HepG2 (cell line): ENCODE measurements at regions not wholly inside any gene's neighbourhood (a gene's known extent, or its start where the extent isn't known, plus 50 kb on each side); places are given as distances from the start of the nearest gene placed in this dataset.

ENCODE experiments used
- ATAC-seq: fragments of 200-7000 bp; cut with Tn5 transposase; 3 replicates; pipeline ENCODE4 v1.9.1; 2020; ENCODE audit warnings: mild to moderate bottlenecking, moderate library complexity
- BruUV-seq: library from RNA; stranded (reverse); fragments of 400-500 nt; replicated peaks from 2 replicates; lab custom pipeline; 2021; lab: Mats Ljungman, UMichigan
- CTCF ChIA-PET: fragments of 300-600 bp; formaldehyde crosslinking; extraction: SDS; loops from one replicate; lab custom pipeline; 2021; ENCODE audit warnings: low total read pairs, inconsistent platforms, low intra/inter-chr PET ratio; lab: Yijun Ruan, JAX
- POLR2A ChIA-PET: fragments of 350-600 bp; sonication (Branson Sonifier 250); formaldehyde crosslinking; loops from one replicate; lab custom pipeline; 2020; ENCODE audit warnings: antibody characterized with exemption, inconsistent platforms; lab: Yijun Ruan, JAX
- DNase-seq: peaks from one replicate; pipeline ENCODE4 v3.0.0-alpha.2; 2015; ENCODE audit warnings: low spot score
- FAIRE-seq: peaks from 3 replicates; lab custom pipeline; 2011; peaks lifted over from hg19 to GRCh38; lab: Jason Lieb, UNC
- H2AFZ ChIP-seq: one replicate; pipeline ENCODE4 v1.6.1; 2011; ENCODE audit warnings: low read length, inconsistent platforms
- H3K27ac ChIP-seq: fragments of 300-600 bp; 3 replicates; pipeline ENCODE4 v1.8.0; 2011; ENCODE audit warnings: mixed run types, mild to moderate bottlenecking, mixed read lengths, low read length, inconsistent platforms; ENCODE audit not compliant: insufficient read depth; ENCODE audit errors: extremely low read length
- H3K27me3 ChIP-seq, 2 experiments: fragments of 200-600 bp in 1 of 2; 2 replicates in 1 of 2; 3 replicates in 1 of 2; pipeline versions ENCODE4 v1.6.0 to v1.8.0; 2011; ENCODE audit warnings: low read length in 2 of 2, mild to moderate bottlenecking in 2 of 2, moderate library complexity in 2 of 2, inconsistent platforms in 1 of 2; ENCODE audit not compliant: insufficient read depth in 2 of 2, control insufficient read depth in 1 of 2
- H3K36me3 ChIP-seq, 2 experiments: fragments of 200-600 bp in 1 of 2; replicated peaks in 1 of 2; 2 replicates in 1 of 2; 3 replicates in 1 of 2; pipeline versions ENCODE4 v1.5.1 to v1.8.0; 2011; ENCODE audit warnings: low read length in 2 of 2, inconsistent platforms in 1 of 2; ENCODE audit not compliant: insufficient read depth in 2 of 2, control insufficient read depth in 1 of 2
- H3K4me1 ChIP-seq: 2 replicates; pipeline ENCODE4 v1.5.1; 2012; ENCODE audit warnings: low read length, inconsistent platforms; ENCODE audit not compliant: insufficient read depth
- H3K4me2 ChIP-seq: 2 replicates; pipeline ENCODE4 v1.6.0; 2011; ENCODE audit warnings: low read depth, low read length, inconsistent platforms
- H3K4me3 ChIP-seq, 3 experiments: fragments of 200-600 bp in 1 of 3; sonication (generic), shearing (Covaris generic) in 1 of 3; replicated peaks in 1 of 3; 2 replicates each; pipeline ENCODE4 v1.5.1; 2011 to 2016; ENCODE audit warnings: low read length in 3 of 3, inconsistent platforms in 2 of 3, low read depth in 2 of 3, mild to moderate bottlenecking in 2 of 3, control low read depth in 1 of 3, mixed read lengths in 1 of 3; ENCODE audit not compliant: insufficient read depth in 1 of 3
- H3K79me2 ChIP-seq: one replicate; pipeline ENCODE4 v1.6.1; 2011; ENCODE audit warnings: low read length, inconsistent platforms; ENCODE audit not compliant: insufficient read depth
- H3K9ac ChIP-seq: 2 replicates; pipeline ENCODE4 v1.6.0; 2011; ENCODE audit warnings: mild to moderate bottlenecking, low read depth, low read length, inconsistent platforms; ENCODE audit not compliant: insufficient read depth
- H3K9me3 ChIP-seq: 2 replicates; pipeline ENCODE4 v1.5.1; 2012; ENCODE audit warnings: mild to moderate bottlenecking, low read length
- H4K20me1 ChIP-seq: 2 replicates; pipeline ENCODE4 v1.6.0; 2011; ENCODE audit warnings: inconsistent platforms, mild to moderate bottlenecking, low read length, moderate library complexity; ENCODE audit not compliant: insufficient read depth
- ATF5 ChIP-seq: sonication (generic); formaldehyde crosslinking; IDR thresholded peaks from 2 replicates; pipeline ENCODE4 v1.4.0; 2020; ENCODE audit warnings: mild to moderate bottlenecking, low read depth, missing genetic modification reagents
- EED ChIP-seq: sonication (generic); formaldehyde crosslinking; IDR thresholded peaks from 2 replicates; pipeline ENCODE4 v1.5.0; 2020; ENCODE audit warnings: mild to moderate bottlenecking, missing genetic modification reagents
- NFATC3 ChIP-seq: sonication (generic); formaldehyde crosslinking; IDR thresholded peaks from 2 replicates; pipeline ENCODE4 v1.5.1; 2020; ENCODE audit warnings: mild to moderate bottlenecking, missing genetic modification reagents
- RCOR2 ChIP-seq: IDR thresholded peaks from 2 replicates; pipeline ENCODE4 v1.6.1; 2016; ENCODE audit warnings: missing biosample characterization, missing genetic modification reagents
- SNRNP70 ChIP-seq: fragments of 200-400 bp; formaldehyde crosslinking; IDR thresholded peaks from 2 replicates; pipeline ENCODE4 v1.6.1; 2017; ENCODE audit warnings: mild to moderate bottlenecking, low read depth, low read length, moderate library complexity
- ZBTB1 ChIP-seq: sonication (generic); formaldehyde crosslinking; IDR thresholded peaks from 2 replicates; pipeline ENCODE4 v1.4.0; 2020; ENCODE audit warnings: missing genetic modification reagents, borderline replicate concordance
- ZEB1 ChIP-seq: IDR thresholded peaks from 2 replicates; pipeline ENCODE4 v1.6.1; 2012; ENCODE audit warnings: mild to moderate bottlenecking, low read depth, inconsistent platforms; ENCODE audit not compliant: insufficient replicate concordance
- ZMAT3 ChIP-seq: sonication (generic); formaldehyde crosslinking; conservative IDR thresholded peaks from 2 replicates; pipeline ENCODE4 v1.7.0; 2021; ENCODE audit warnings: missing genetic modification reagents
- ZNF354B ChIP-seq: sonication (generic); formaldehyde crosslinking; IDR thresholded peaks from 2 replicates; pipeline ENCODE4 v1.8.0; 2022; ENCODE audit warnings: mild to moderate bottlenecking, missing genetic modification reagents
- ZNF547 ChIP-seq: sonication (generic); formaldehyde crosslinking; IDR thresholded peaks from 2 replicates; pipeline ENCODE4 v1.5.1; 2020; ENCODE audit warnings: mild to moderate bottlenecking, missing genetic modification reagents
- ZNF557 ChIP-seq: sonication (generic); formaldehyde crosslinking; IDR thresholded peaks from 2 replicates; pipeline ENCODE4 v1.4.0; 2020; ENCODE audit warnings: missing genetic modification reagents
- ZNF652 ChIP-seq: IDR thresholded peaks from 2 replicates; pipeline ENCODE4 v1.6.1; 2016; ENCODE audit warnings: low read depth, borderline replicate concordance
- in situ Hi-C: cut with HindIII; loops from 2 replicates; pipeline ENCODE4 v1.10.0; 2017; ENCODE audit warnings: low pct_unique_long_range_greater_than_20kb; ENCODE audit not compliant: extremely low pct_ligation_motif_present
- intact Hi-C: fragments of 100-400 bp; cut with micrococcal nuclease; formaldehyde crosslinking; loops from one replicate; pipeline ENCODE4 v1.10.0; 2022; ENCODE audit not compliant: unreplicated experiment
- TF ChIP-seq, protein P1 (sequence below): sonication (generic); formaldehyde crosslinking; IDR thresholded peaks from 2 replicates; pipeline ENCODE4 v1.4.0; 2020; ENCODE audit warnings: missing genetic modification reagents
- TF ChIP-seq, protein P2 (sequence below): sonication (generic); formaldehyde crosslinking; IDR thresholded peaks from 2 replicates; pipeline ENCODE4 v1.4.0; 2020; ENCODE audit warnings: missing genetic modification reagents
- TF ChIP-seq, protein P3 (sequence below): fragments of 450-650 bp; IDR thresholded peaks from 2 replicates; pipeline ENCODE4 v1.6.1; 2016
- TF ChIP-seq, protein P4 (sequence below): sonication (generic); formaldehyde crosslinking; IDR thresholded peaks from 2 replicates; pipeline ENCODE4 v1.5.1; 2020; ENCODE audit warnings: mild to moderate bottlenecking, missing genetic modification reagents, borderline replicate concordance

- Histone ChIP-seq H4K20me1 (no peaks in the 10 kb centered on the region), H3K36me3 (no peaks in the 10 kb centered on the region), H3K4me1 (no peaks in the 10 kb centered on the region), H2AFZ (no peak overlapping the region), H3K27ac (no peak overlapping the region), H3K4me2 (no peak overlapping the region), H3K9me3 (no peaks in the 10 kb centered on the region), H3K9ac (no peak overlapping the region), H3K27me3 (no peaks in the 10 kb centered on the region), H3K79me2 (no peaks in the 10 kb centered on the region), H3K4me3 (no peak overlapping the region)
- intact Hi-C loops (no loop called here), in situ Hi-C loops (no loop called here)
- CTCF ChIA-PET, result no interaction called here
- ATAC-seq (no peak), FAIRE-seq (no peak), DNase-seq (no peak)
- POLR2A ChIA-PET, result no interaction called here
- BruUV-seq, result no TSS peak
- TF ChIP-seq RCOR2 (CRISPR knock-in tag) (no peak), ZEB1 (no peak), ZMAT3 (CRISPR knock-in tag) (no peak), ZNF652 (CRISPR knock-in tag) (no peak), NFATC3 (CRISPR knock-in tag) (no peak), ZNF354B (no peak), ATF5 (CRISPR knock-in tag) (no peak), SNRNP70 (no peak), ZNF547 (CRISPR knock-in tag) (no peak), EED (no peak), ZNF557 (CRISPR knock-in tag) (no peak), ZBTB1 (CRISPR knock-in tag) (no peak)
- TF ChIP-seq, protein P1, sequence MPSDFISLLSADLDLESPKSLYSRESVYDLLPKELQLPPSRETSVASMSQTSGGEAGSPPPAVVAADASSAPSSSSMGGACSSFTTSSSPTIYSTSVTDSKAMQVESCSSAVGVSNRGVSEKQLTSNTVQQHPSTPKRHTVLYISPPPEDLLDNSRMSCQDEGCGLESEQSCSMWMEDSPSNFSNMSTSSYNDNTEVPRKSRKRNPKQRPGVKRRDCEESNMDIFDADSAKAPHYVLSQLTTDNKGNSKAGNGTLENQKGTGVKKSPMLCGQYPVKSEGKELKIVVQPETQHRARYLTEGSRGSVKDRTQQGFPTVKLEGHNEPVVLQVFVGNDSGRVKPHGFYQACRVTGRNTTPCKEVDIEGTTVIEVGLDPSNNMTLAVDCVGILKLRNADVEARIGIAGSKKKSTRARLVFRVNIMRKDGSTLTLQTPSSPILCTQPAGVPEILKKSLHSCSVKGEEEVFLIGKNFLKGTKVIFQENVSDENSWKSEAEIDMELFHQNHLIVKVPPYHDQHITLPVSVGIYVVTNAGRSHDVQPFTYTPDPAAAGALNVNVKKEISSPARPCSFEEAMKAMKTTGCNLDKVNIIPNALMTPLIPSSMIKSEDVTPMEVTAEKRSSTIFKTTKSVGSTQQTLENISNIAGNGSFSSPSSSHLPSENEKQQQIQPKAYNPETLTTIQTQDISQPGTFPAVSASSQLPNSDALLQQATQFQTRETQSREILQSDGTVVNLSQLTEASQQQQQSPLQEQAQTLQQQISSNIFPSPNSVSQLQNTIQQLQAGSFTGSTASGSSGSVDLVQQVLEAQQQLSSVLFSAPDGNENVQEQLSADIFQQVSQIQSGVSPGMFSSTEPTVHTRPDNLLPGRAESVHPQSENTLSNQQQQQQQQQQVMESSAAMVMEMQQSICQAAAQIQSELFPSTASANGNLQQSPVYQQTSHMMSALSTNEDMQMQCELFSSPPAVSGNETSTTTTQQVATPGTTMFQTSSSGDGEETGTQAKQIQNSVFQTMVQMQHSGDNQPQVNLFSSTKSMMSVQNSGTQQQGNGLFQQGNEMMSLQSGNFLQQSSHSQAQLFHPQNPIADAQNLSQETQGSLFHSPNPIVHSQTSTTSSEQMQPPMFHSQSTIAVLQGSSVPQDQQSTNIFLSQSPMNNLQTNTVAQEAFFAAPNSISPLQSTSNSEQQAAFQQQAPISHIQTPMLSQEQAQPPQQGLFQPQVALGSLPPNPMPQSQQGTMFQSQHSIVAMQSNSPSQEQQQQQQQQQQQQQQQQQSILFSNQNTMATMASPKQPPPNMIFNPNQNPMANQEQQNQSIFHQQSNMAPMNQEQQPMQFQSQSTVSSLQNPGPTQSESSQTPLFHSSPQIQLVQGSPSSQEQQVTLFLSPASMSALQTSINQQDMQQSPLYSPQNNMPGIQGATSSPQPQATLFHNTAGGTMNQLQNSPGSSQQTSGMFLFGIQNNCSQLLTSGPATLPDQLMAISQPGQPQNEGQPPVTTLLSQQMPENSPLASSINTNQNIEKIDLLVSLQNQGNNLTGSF, result no peak
- TF ChIP-seq, protein P2, sequence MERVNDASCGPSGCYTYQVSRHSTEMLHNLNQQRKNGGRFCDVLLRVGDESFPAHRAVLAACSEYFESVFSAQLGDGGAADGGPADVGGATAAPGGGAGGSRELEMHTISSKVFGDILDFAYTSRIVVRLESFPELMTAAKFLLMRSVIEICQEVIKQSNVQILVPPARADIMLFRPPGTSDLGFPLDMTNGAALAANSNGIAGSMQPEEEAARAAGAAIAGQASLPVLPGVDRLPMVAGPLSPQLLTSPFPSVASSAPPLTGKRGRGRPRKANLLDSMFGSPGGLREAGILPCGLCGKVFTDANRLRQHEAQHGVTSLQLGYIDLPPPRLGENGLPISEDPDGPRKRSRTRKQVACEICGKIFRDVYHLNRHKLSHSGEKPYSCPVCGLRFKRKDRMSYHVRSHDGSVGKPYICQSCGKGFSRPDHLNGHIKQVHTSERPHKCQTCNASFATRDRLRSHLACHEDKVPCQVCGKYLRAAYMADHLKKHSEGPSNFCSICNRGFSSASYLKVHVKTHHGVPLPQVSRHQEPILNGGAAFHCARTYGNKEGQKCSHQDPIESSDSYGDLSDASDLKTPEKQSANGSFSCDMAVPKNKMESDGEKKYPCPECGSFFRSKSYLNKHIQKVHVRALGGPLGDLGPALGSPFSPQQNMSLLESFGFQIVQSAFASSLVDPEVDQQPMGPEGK (CRISPR knock-in tag), result no peak
- TF ChIP-seq, protein P3, sequence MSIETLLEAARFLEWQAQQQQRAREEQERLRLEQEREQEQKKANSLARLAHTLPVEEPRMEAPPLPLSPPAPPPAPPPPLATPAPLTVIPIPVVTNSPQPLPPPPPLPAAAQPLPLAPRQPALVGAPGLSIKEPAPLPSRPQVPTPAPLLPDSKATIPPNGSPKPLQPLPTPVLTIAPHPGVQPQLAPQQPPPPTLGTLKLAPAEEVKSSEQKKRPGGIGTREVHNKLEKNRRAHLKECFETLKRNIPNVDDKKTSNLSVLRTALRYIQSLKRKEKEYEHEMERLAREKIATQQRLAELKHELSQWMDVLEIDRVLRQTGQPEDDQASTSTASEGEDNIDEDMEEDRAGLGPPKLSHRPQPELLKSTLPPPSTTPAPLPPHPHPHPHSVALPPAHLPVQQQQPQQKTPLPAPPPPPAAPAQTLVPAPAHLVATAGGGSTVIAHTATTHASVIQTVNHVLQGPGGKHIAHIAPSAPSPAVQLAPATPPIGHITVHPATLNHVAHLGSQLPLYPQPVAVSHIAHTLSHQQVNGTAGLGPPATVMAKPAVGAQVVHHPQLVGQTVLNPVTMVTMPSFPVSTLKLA, result no peak
- TF ChIP-seq, protein P4, sequence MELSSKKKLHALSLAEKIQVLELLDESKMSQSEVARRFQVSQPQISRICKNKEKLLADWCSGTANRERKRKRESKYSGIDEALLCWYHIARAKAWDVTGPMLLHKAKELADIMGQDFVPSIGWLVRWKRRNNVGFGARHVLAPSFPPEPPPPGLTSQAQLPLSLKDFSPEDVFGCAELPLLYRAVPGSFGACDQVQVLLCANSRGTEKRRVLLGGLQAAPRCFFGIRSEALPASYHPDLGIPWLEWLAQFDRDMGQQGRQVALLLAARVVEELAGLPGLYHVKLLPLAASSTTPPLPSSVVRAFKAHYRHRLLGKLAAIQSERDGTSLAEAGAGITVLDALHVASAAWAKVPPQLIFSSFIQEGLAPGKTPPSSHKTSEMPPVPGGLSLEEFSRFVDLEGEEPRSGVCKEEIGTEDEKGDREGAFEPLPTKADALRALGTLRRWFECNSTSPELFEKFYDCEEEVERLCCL (CRISPR knock-in tag), result no peak
Observed at GRCh38 chr12:92487138-92487485, 215.7 kb upstream of the PLEKHG7 start.
